Large intestine (tissue), 3 donors: ENCODE measurements at regions not wholly inside any gene's neighbourhood (a gene's known extent, or its start where the extent isn't known, plus 50 kb on each side); places are given as distances from the start of the nearest gene placed in this dataset.

Experiments used
- DNase-seq, 2 donors: peaks; one replicate each; pipeline versions ENCODE4 v3.0.0 to v3.0.0-alpha.2; 2013
- H3K27ac ChIP-seq: one replicate; pipeline ENCODE4 v1.5.1; 2013; ENCODE audit warnings: low read length
- H3K27me3 ChIP-seq: 2 replicates; pipeline ENCODE4 v1.6.1; 2013; ENCODE audit warnings: low read length; ENCODE audit not compliant: control insufficient read depth, insufficient read depth
- H3K36me3 ChIP-seq: 2 replicates; pipeline ENCODE4 v1.6.1; 2013; ENCODE audit warnings: low read length; ENCODE audit not compliant: control insufficient read depth, insufficient read depth
- H3K4me1 ChIP-seq: one replicate; pipeline ENCODE4 v1.6.1; 2013; ENCODE audit warnings: low read length; ENCODE audit not compliant: control insufficient read depth, insufficient read depth
- H3K4me3 ChIP-seq: one replicate; pipeline ENCODE4 v1.5.1; 2013; ENCODE audit warnings: low read length
- H3K9me3 ChIP-seq: one replicate; pipeline ENCODE4 v1.6.1; 2013; ENCODE audit warnings: mild to moderate bottlenecking, low read depth, low read length, moderate library complexity; ENCODE audit not compliant: control insufficient read depth
- WGBS: methylation state at CpG from one replicate; pipeline ENCODE4 v1.1.5; 2013; ENCODE audit warnings: low lambda C conversion rate; ENCODE audit not compliant: insufficient coverage; 5-methylcytosine and 5-hydroxymethylcytosine counted together

- Histone ChIP-seq H3K36me3 (no peaks in the 10 kb centered on the region), H3K4me3 (no peak overlapping the region), H3K9me3 (peaks cover 3% of the 10 kb centered on the region), H3K4me1 (no peaks in the 10 kb centered on the region), H3K27me3 (no peaks in the 10 kb centered on the region), H3K27ac (no peak overlapping the region)
- no peak for DNase-seq
- 94% methylated on average over 11 of the region's 20 CpGs for WGBS
Observed at GRCh38 chr10:89829262-89829886, 128.0 kb downstream of the KIF20B start.

- no CpG with 5 or more reads among the region's 5 CpGs for WGBS
- H3K4me1 ChIP-seq, result no peaks in the 10 kb centered on the region
- peaks cover 3% of the 10 kb centered on the region for H3K9me3 ChIP-seq
- H3K27ac ChIP-seq, result no peak overlapping the region
- no peaks in the 10 kb centered on the region for H3K27me3 ChIP-seq
- no peak for DNase-seq
- no peaks in the 10 kb centered on the region for H3K36me3 ChIP-seq
- no peak overlapping the region for H3K4me3 ChIP-seq
Observed at GRCh38 chr10:89829887-89830269, 128.5 kb downstream of the KIF20B start.

GRCh38 chr10:89830624-89831023 is 129.2 kb downstream of the KIF20B start:
- Histone ChIP-seq H3K27ac (no peak overlapping the region), H3K4me1 (no peaks in the 10 kb centered on the region), H3K9me3 (peaks cover 3% of the 10 kb centered on the region), H3K27me3 (no peaks in the 10 kb centered on the region), H3K4me3 (no peak overlapping the region), H3K36me3 (no peaks in the 10 kb centered on the region)
- no peak for DNase-seq
- 93% methylated on average over 2 of the region's 2 CpGs for WGBS

- Histone ChIP-seq H3K9me3 (no peaks in the 10 kb centered on the region), H3K36me3 (no peaks in the 10 kb centered on the region), H3K27me3 (no peaks in the 10 kb centered on the region), H3K4me1 (peaks cover 3% of the 10 kb centered on the region), H3K27ac (peak overlapping the region; percentile 68), H3K4me3 (peak overlapping the region; percentile 86)
- WGBS, result no CpG with 5 or more reads among the region's 12 CpGs
- no peak for DNase-seq
Observed at GRCh38 chr10:89836840-89837164, 135.4 kb downstream of the KIF20B start.

- peak; percentile 51 to 88 for DNase-seq
- no peaks in the 10 kb centered on the region for H3K27me3 ChIP-seq
- H3K4me3 ChIP-seq, result peak overlapping the region; percentile 86
- no peaks in the 10 kb centered on the region for H3K36me3 ChIP-seq
- H3K4me1 ChIP-seq, result peaks cover 3% of the 10 kb centered on the region
- H3K9me3 ChIP-seq, result no peaks in the 10 kb centered on the region
- peak overlapping the region; percentile 68 for H3K27ac ChIP-seq
- no CpG with 5 or more reads among the region's 65 CpGs for WGBS
Observed at GRCh38 chr10:89837165-89838043, 136.0 kb downstream of the KIF20B start.

GRCh38 chr10:89838044-89838615 is 136.7 kb downstream of the KIF20B start:
- no peaks in the 10 kb centered on the region for H3K27me3 ChIP-seq
- H3K36me3 ChIP-seq, result no peaks in the 10 kb centered on the region
- WGBS, result no CpG with 5 or more reads among the region's 23 CpGs
- no peaks in the 10 kb centered on the region for H3K9me3 ChIP-seq
- H3K27ac ChIP-seq, result peak overlapping the region; percentile 68
- no peak for DNase-seq
- peak overlapping the region; percentile 86 for H3K4me3 ChIP-seq
- peaks cover 3% of the 10 kb centered on the region for H3K4me1 ChIP-seq

- peak in 1 of 2 donors; percentile 32 for DNase-seq
- Histone ChIP-seq H3K4me3 (no peak overlapping the region), H3K36me3 (no peaks in the 10 kb centered on the region), H3K4me1 (no peaks in the 10 kb centered on the region), H3K27me3 (no peaks in the 10 kb centered on the region), H3K9me3 (no peaks in the 10 kb centered on the region), H3K27ac (no peak overlapping the region)
- WGBS, result no CpG with 5 or more reads among the region's 2 CpGs
Observed at GRCh38 chr10:89845541-89846280, 144.3 kb downstream of the KIF20B start.

- Histone ChIP-seq H3K4me1 (no peaks in the 10 kb centered on the region), H3K27me3 (no peaks in the 10 kb centered on the region), H3K36me3 (no peaks in the 10 kb centered on the region), H3K27ac (no peak overlapping the region), H3K9me3 (no peaks in the 10 kb centered on the region), H3K4me3 (no peak overlapping the region)
- DNase-seq, result peak in 1 of 2 donors; percentile 38
Observed at GRCh38 chr10:89846281-89846630, 144.9 kb downstream of the KIF20B start.

GRCh38 chr10:89846786-89847185 is 145.4 kb downstream of the KIF20B start:
- Histone ChIP-seq H3K27me3 (no peaks in the 10 kb centered on the region), H3K36me3 (no peaks in the 10 kb centered on the region), H3K9me3 (no peaks in the 10 kb centered on the region), H3K4me1 (no peaks in the 10 kb centered on the region), H3K4me3 (no peak overlapping the region), H3K27ac (no peak overlapping the region)
- WGBS, result no CpG with 5 or more reads among the region's 1 CpG
- DNase-seq, result no peak

- WGBS, result 89% methylated on average over 1 of the region's 5 CpGs
- no peak for DNase-seq
- no peaks in the 10 kb centered on the region for H3K36me3 ChIP-seq
- H3K4me3 ChIP-seq, result no peak overlapping the region
- peaks cover 3% of the 10 kb centered on the region for H3K9me3 ChIP-seq
- H3K4me1 ChIP-seq, result peaks cover 5% of the 10 kb centered on the region
- H3K27me3 ChIP-seq, result no peaks in the 10 kb centered on the region
- no peak overlapping the region for H3K27ac ChIP-seq
Observed at GRCh38 chr10:89852872-89853271, 151.5 kb downstream of the KIF20B start.
